ENCODE measurements at regions not wholly inside any gene's neighbourhood (a gene's known extent, or its start where the extent isn't known, plus 50 kb on each side); places are given as distances from the start of the nearest gene placed in this dataset.

DNA sequence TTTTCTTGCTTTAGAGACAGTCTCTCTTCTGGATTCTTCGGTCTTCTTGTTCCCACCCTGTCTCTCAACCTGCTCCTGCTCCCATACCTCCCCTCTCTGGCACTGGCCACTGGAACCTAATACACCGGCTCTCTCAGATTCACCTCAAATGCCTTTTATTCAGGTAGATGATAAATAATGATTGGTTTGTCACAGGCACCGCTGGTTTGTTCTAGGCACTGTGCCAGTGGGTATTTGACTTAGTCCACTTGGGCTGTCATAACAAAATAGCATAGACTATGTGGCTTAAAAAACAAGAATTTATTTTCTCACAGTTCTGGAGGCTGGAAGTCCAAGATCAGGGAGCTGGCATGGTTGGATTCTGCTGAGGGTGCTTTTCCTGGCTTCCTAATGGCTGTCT, 278.2 kb upstream of the STT3B start:
- DNase-seq, result no peak

DNA sequence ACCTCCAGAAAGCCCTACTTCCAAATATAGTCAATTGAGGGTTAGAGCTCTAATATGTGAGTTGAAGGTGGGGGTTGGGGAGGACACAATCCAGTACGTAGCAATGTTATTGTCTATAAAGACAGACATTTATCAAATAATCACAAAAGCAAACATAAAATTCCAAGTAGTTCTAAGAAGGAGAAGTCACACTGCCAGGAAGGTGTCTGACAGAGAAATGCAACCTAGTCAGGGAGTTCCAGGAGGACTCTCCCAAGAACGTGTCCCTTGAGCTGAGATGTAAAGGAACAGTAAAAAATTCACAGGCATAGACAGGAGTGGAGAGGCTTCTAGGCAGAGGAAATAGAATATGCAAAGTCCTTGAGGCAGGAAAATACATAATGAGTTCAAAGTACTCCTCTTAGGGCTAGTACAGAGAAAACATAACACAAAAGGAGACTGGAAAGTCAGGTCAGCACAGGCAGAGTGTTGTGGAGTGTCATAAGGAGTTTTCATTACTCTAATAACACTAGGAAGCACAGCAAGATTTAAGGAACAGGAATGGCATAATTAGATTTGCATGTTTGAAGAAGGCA, 277.6 kb upstream of the STT3B start:
- no peak for DNase-seq

DNA sequence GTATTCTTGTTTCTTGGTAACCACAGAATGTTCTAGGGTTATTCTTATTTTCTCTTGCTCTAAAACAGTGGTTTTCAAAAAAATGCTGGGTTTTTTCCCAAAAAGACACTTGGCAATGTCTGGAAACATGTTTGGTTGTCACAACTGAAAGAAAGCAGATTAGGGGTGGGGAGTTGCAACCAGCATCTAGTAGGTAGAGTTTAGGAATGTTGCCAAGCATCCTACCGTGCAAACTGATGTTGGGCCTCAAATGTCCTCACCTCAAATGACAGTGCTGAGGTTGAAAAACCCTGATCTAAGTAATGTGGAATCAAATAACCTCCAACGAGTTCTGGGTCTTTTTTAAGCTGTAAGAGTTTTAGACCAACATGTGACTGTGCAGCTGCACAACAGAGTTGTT, 270.5 kb upstream of the STT3B start:
- DNase-seq, result no peak

DNA sequence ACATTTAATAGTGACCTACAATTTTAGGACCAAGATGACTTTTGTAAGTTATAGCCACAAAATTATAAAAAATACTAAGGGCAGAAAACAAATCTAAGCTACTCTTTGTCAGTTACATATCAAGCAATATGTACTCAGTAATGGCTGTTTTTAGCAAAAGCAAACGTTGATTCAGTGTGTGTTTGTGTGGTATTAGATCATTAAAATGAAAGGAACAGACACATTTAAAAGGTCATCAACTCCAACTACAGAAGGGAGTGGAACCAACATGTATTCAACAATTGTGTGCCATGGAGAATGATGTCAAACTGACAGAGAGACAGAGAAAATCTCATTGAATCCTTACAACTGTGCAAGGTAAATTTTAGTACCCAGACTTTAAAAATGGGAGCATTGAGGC, 268.8 kb upstream of the STT3B start:
- no peak for DNase-seq

DNA sequence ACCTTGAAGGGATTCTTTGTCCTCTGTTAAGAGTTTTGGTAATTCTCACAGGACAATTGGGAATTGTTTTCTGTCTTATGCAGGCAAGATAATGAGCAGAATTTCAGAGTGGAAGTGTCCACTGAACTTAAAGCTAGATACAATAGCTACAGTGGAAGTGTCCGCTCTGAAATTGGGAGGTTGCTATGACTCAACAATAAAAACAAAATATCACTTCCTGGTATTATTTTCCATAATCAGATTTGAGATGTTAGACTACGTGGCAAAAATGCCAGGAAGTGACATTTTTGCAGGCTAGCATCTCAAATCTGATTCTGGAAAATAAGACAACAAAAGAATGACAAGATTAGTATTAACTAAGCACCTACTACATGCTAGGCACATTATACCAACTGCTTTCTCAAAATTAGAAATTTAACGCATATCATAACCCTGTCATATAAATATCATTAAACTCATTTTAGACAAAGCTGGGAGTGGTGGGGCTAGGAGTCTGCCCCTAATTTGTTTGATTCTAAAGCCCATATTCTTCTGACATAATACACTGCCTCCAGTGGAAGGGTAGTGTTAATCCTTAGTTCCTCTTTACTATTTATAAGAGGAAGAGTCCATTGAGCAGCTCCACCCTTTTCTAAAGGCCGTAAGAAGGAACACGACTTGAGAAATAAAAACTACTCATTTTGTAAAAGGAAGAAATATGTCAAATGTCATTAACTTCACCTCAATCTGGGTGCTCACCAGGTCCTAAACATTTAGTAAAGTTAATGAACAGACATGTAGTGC, 266.9 kb upstream of the STT3B start:
- no peak for DNase-seq

DNA sequence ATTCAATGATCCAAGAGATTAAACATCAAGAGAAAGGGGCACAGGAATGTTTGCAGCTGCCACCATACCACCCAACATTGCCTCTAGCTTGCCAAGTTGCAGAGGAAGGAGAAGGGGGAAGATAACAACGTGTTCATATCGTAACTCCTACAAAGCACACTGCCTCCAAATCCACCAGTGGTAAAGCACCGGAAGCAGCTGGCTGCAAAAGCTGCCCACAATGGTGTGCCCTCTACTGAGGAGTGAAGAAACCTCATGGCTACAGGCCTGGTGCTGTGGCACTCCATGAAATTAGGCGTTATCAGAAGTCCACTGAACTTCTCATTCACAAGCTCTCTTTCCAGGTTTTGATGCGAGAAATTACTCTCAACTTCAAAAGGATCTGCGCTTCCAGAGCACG, 263.9 kb upstream of the STT3B start:
- DNase-seq, result peak; percentile 75

DNA sequence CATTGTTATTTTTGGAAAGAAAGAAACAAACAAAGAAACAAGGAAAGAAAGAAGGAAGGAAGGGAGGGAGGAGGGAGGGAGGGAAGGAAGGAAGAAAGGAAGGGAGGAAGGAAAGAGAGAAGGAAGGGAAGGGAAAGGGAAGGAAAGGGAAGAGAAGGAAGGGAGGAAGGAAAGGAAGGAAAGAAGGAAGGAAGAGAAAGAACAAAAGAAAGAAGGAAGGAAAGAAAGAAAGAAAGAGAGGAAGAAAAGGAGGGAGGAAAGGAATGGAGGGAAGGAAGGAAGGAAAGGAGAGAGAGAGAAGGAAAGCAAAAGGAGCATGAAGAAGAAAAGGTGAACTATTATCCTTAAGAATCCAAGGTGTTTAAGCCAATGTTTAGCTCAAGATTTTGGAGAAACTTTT, 262.7 kb upstream of the STT3B start:
- no peak for DNase-seq

DNA sequence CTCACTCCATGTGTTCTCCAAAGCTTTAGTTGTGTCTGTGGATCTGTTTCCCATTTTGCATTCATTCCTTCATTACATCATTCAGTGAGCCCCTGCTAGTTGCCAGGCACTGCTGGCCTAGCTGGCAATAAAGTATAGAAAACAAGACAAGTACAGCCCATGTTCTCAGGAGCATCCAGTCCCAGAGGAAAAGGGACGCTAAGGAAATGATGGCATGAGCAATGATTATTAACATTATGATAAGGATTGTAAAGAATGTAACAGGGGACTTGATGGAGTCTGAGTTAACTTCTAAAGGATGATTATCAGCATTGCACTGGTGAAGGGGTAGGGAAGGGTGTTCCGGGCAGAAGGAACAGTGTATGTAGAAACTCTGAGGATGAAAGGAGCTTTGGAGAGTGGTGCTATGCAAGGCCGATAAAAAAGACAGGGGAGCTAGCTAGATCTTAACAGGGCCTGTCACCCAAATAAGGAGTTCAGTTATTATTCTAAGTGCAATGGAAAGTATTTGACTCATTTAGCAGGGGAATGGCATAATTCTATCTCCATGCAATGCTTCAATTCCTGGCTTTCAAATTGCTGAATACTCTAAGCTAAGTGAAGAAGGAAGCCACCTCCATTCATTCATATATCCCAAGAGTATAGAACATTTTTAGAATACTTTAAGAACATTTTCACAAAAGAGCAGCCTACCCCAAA, 258.2 kb upstream of the STT3B start:
- no peak for DNase-seq

DNA sequence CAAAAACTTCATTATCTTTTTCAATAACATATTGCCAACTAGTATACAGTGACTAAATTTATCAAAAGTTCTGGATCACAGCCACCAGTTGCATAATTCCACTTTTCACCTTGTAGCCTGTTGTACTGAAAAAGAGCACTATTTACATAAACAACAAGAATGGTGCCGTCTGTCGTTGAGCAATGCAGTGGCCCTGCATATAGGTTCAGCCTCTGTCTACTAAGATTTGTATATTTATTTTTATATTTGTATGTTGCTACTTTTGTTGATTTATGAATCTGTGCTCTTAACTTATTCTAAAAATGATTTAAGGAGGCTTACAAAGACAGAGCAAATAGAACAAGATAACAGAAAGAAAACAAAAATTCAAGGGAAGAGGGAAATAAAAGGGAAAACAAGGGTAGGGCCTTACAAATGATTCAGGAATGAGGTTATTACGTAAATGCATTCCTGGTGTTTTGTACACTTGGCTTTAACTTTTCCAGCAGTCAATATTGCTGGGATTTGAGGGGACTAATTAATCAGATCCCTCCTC, 257.6 kb upstream of the STT3B start:
- no peak for DNase-seq

DNA sequence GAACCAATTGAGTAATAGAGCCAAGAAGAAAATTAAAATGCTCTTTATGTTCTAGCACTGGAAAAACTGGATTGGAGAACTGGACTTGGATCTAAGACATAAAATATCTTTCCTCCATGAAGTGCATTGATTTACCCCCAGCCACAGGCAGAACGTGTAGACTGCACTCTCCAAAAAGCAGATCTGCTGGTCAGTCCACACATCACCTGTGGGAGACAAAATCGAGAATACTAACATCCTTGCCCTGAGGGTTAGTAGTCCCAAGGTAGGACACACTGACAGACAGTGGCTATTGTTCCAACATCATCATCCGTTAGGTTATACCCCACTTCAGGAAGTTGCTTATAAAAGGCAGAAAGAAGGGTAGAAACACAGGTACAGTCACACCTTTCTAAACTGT, 257.1 kb upstream of the STT3B start:
- DNase-seq, result no peak

DNA sequence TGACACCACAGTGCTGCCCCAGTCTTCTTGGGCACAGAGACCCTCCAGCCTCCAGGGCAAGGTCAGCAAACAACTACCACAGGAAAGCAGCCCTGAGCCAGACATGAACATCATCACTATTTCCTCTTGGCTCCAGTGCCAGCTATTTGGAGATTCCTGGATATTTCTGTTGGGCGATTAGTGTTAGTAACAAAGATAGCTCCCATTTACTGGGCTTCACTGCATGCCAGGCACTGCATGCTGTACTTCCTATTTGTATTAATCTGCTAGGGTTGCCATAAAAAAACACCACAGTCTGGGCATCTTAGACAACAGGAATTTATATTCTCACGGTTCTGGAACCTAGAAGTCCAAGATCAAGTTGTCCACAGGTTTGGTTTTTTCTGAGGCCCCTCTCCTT, 255.1 kb upstream of the STT3B start:
- DNase-seq, result no peak

DNA sequence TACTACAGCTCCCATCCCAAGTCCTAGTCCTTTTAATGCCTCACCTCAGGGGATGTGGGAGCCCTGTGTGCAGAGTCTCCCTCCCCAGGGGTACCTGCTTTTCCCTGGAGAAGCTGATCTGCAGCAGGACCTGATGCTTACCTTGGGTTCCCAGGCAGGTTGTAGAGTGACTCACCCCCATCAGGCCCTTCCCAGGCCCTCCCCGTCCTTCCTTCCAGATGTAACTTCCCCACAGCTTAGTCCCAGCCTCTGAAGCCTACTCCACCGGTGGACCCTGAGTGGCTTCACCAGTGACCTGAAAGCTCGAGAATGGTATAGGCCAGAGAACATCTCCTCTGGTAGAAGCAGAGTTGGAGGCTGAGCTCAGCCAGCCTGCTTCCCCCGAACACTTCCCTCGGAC, 254.2 kb upstream of the STT3B start:
- no peak for DNase-seq

DNA sequence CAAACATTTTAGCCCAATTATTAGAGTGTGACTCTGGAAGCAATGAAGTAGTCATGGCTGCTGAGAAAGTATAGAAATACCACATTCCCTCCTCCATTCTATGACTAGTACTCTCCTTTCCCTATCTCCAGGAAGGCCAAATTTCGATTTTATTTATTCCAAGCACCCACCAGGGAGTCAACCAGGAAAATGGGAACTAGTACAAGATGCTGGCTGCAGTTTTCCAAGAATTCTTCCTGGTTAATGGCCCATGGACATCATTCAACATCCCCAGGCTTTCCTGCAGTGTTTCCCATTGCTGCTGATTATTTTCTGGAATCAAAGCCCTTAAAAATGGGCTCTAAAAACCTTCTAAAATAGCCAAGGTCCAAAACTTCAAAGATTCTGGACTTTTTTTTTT, 247.9 kb upstream of the STT3B start:
- no peak for DNase-seq

DNA sequence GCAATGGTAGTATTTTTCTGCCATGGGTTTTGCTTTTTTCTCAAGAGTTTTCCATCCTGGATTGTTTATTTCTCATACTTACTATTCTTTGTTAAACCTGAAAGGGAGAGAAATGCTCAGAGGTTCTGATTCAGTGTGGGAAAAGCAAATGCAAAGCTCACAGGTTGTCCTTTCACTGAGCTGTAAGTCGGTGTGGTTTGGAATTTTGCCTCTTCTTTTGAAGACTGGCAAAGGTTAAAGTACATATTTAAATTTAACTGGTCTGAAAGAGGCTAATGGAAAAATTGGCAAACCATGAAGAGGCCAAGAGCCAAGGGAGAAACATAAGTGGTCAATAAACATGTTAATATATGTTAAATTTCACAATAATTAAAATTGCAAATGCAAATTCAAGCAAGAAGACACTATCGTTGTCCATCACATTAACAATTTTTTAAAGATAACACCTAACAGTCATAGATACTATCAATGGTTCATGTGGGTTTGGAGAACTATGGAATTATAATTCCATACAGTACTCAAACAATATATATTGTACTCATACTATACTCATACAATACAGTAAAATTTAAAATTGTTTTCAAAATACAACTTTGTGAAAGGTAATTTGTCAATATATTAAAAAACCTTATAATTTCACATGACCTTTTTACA, 246.8 kb upstream of the STT3B start:
- no peak for DNase-seq

DNA sequence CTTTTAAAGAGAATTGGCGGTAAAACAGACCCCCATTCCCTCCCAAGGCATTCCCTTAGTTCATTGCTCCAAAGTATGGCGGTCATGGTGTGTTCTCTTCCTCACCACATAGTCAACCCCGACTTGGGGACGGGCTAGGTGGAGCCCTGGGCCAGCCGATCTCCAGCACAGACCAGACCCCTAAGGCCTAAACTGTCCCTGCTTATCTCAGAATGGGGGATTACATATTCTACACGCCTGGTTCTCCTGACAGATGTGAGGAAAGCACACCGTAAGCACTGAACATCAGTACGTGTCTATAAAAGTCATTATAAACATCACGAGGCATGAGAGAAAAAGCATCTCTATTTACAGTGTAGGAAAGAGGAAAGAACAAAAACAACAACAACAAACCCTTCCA, 244.5 kb upstream of the STT3B start:
- no peak for DNase-seq

DNA sequence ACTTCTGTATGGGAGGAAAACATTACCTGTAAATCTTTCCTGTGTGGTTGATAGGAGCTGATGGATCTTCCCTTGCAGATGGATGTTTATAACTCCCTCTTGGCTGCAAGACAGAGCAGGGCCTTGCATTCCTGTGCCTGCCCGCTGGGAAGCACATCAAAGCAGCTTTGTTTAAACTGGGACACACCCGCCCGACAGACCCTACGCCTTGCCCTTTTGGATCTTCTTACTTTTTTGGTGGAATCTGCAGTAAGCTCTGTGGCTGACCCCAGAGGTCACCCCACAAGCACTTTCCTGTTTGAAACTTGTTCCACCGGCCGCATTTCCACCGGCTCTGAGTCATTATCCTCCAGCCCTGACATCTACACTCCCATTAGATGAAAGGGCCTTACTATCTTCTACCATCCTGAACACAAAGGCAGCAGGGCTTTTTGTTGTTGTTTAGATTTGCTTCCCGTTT, 244.1 kb upstream of the STT3B start:
- peak; percentile 45 for DNase-seq

DNA sequence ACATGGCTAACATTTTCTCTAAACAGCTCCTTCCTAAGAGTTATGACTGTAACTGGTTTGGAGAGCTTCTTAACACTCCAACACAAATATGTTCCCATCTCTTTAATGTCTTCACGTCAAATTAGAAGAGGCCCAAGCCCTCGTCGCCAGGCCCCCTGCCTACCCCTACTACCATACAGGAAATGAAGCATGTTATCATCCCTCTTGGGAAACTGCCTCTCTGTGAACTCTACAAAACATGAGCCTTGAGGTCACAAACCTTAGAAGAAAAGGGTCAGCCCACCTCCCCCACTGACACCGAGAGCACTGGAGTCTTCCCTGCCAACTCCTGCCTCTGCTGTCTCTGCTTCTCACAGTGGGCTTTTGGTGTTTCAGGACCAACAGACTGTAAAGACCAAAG, 243.1 kb upstream of the STT3B start:
- no peak for DNase-seq

DNA sequence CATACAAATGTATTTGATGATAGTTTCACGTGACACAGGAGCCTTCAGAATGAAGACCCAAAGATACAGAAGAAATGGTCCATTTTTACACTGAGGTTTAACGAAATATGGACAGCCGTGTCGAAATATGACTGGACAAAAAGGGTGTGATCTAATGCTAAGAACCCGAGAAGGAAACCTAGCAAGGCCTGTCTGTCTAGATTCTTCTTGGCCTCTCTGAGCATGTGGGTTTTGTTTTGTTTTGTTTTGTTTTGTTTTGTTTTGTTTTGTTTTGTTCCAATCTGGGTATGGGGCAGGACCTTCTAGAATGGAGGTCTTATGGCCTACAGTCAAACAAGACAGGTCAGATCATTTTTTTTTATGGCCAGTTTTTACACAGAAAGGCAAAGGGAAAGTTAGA, 242.7 kb upstream of the STT3B start:
- no peak for DNase-seq

DNA sequence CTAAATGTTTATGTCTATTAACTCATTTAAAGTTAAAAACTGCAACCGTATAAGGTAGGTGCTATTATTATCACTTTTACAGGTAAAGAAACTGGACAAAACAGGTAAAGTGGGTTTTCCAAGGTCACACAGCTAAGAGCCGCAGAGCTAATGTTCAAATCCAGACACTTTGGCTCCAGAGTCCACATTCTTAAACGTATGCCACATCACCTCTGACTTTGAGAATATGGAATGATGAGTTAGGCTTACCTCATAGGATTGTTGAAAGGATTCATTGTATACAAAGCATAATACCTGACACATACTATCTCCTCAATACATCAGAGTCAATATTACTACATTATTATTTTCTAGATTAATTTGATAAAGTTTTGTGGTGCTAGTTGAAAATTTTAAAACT, 240.9 kb upstream of the STT3B start:
- DNase-seq, result no peak

DNA sequence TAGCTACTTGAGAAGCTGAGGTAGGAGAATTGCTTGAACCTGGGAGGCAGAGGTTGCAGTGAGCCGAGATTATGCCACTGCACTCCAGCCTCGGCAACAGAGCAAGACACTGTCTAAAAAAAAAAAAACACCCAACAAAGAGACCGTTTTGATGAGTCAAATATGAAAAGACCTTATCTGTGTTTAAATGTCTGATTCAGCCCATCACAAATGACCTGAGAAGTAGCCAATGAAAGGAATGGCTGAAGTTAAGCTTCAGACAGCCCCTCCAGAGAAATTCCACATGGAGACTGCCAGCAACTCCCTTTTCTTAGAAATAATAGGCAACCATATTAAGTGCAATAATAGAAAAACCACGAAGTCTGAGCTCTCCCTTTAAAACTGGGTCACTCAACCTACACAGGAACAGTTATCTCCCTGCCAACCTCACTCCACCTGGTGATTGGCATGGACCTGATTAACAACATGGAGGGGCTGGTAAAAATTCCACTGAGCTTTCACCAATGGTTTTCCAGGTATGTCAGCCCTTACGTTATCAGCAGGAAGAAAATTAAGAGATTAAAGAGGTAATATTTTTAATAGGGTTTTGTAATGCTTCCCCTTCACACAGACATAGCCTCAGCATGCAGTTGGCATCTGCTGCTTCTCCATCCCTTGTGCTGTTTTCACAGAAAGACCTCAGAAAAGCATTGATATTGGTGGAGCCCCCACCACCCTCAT, 238.1 kb upstream of the STT3B start:
- DNase-seq, result no peak

DNA sequence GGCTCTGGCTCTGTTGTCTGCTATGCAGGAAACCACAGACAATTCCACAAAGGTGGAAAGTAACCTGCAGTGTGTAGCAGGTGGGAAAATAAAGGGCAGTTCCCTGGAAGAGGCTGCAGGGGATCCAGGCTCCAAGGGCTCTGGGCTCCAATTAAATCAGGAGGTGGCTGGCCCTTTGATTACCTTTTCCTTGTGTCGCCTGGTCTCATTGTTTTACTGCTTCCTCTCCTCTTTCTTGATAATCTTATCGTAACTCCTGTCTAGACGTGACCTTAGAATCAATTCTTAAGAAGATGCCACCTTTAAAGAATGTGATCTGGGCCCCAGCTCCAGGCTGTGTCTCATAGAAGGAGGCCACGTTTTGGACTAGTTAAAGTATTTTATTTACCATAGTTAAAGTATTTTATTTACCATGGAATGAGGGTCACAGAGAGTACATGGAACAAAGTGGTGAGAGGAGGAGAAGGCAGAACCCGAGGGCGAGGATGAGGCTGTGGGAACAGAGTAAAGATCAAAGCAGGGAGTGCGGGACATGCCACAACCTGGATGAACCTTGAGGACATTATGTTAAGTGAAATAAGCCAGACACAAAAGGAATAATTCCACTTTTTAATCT, 237.5 kb upstream of the STT3B start:
- DNase-seq, result no peak

DNA sequence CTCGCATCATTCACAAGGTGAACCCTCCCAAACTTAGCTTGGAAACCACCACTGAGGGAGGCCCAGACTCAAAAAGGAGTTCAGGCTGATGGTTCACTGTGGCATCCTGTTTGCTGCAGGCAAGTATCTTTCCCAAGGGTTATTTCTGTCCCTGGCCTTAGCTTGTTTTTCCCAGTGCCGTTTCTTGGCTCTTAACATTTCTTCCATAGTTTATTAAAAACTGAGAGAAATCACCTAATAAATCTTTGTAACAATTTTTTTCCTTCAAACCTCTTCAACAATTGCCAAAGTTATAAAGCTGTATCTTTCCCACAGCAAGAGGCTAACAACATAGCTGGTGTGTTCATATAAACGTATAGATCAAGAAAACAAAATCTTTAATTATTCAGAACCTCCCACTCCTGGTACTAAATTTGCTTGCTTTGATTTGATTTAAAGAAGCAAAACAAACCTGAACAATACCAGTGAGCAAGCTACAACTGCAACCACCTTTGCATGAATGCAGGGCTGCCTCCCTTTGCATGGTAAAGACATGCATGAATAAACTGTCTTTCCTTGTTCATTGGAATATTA, 234.9 kb upstream of the STT3B start:
- DNase-seq, result no peak
